GM23248 (cell line): ENCODE measurements at regions not wholly inside any gene's neighbourhood (a gene's known extent, or its start where the extent isn't known, plus 50 kb on each side); places are given as distances from the start of the nearest gene placed in this dataset.

Experiments
- EZH2 ChIP-seq: fragments of 200-600 bp; sonication (generic); IDR thresholded peaks from 2 replicates; pipeline ENCODE4 v1.6.1; 2018; ENCODE audit warnings: antibody characterized with exemption, mild to moderate bottlenecking; ENCODE audit not compliant: insufficient read depth, poor library complexity, severe bottlenecking
- EZH2phosphoT487 ChIP-seq: fragments of 200-600 bp; sonication (generic); IDR thresholded peaks from 2 replicates; pipeline ENCODE4 v1.6.1; 2018; ENCODE audit warnings: antibody characterized with exemption, moderate library complexity, mild to moderate bottlenecking, low read depth; ENCODE audit not compliant: insufficient read depth

- TF ChIP-seq EZH2 (no peak), EZH2phosphoT487 (no peak)
These were observed 610.9 kb downstream of the DTWD2 start for GRCh38 chr5:118377420-118377819.
